M059J (cell line): ENCODE measurements at regions not wholly inside any gene's neighbourhood (a gene's known extent, or its start where the extent isn't known, plus 50 kb on each side); places are given as distances from the start of the nearest gene placed in this dataset.

ENCODE experiments used
- DNase-seq: peaks from one replicate; pipeline ENCODE4 v3.0.0-alpha.2; 2012; ENCODE audit warnings: low read depth

GRCh38 chrX:22325096-22325495, 52.4 kb downstream of the CBLL2 start:
- peak; percentile 22 for DNase-seq

GRCh38 chrX:22329783-22330182, 57.1 kb downstream of the CBLL2 start:
- no peak for DNase-seq

GRCh38 chrX:22338740-22339139, 66.0 kb downstream of the CBLL2 start:
- peak; percentile 50 for DNase-seq

GRCh38 chrX:22339459-22339858, 66.7 kb downstream of the CBLL2 start:
- no peak for DNase-seq

- DNase-seq = peak; percentile 2
Measured at GRCh38 chrX:22340022-22340616, 67.4 kb downstream of the CBLL2 start.

GRCh38 chrX:22343192-22343591, 70.5 kb downstream of the CBLL2 start:
- DNase-seq = no peak

GRCh38 chrX:22345884-22346283, 73.2 kb downstream of the CBLL2 start:
- peak; percentile 8 for DNase-seq

GRCh38 chrX:22347491-22347890, 74.8 kb downstream of the CBLL2 start:
- DNase-seq = no peak

- no peak for DNase-seq
Measured at GRCh38 chrX:22349116-22349515, 76.4 kb downstream of the CBLL2 start.

GRCh38 chrX:22351076-22351475, 78.4 kb downstream of the CBLL2 start:
- DNase-seq = no peak

GRCh38 chrX:22351966-22352365, 79.3 kb downstream of the CBLL2 start:
- DNase-seq = peak; percentile 20

GRCh38 chrX:22357621-22358020, 84.9 kb downstream of the CBLL2 start:
- DNase-seq = no peak

- DNase-seq = no peak
Measured at GRCh38 chrX:22360129-22360528, 87.4 kb downstream of the CBLL2 start.

- DNase-seq = peak; percentile 92
Measured at GRCh38 chrX:22365460-22365859, 92.7 kb downstream of the CBLL2 start.

- peak; percentile 7 for DNase-seq
Measured at GRCh38 chrX:22366166-22366702, 93.5 kb downstream of the CBLL2 start.

- no peak for DNase-seq
Measured at GRCh38 chrX:22366906-22367305, 94.2 kb downstream of the CBLL2 start.

GRCh38 chrX:22373094-22373493, 100.4 kb downstream of the CBLL2 start:
- DNase-seq = no peak

GRCh38 chrX:22373766-22374165, 101.1 kb downstream of the CBLL2 start:
- DNase-seq = no peak

- no peak for DNase-seq
Measured at GRCh38 chrX:22376369-22376768, 103.7 kb downstream of the CBLL2 start.

GRCh38 chrX:22378296-22378695, 105.6 kb downstream of the CBLL2 start:
- DNase-seq = peak; percentile 24

GRCh38 chrX:22383988-22384387, 111.3 kb downstream of the CBLL2 start:
- no peak for DNase-seq

- DNase-seq = peak; percentile 83
Measured at GRCh38 chrX:22389556-22390179, 117.0 kb downstream of the CBLL2 start.

GRCh38 chrX:22392133-22392948, 119.6 kb downstream of the CBLL2 start:
- no peak for DNase-seq
